ENCODE measurements at regions not wholly inside any gene's neighbourhood (a gene's known extent, or its start where the extent isn't known, plus 50 kb on each side); places are given as distances from the start of the nearest gene placed in this dataset.

GRCh38 chrX:22360129-22360528 is 87.4 kb downstream of the CBLL2 start:
- H3K27me3 ChIP-seq: no peaks in the 10 kb centered on the region
- H3K27ac ChIP-seq: no peak overlapping the region
- intact Hi-C loops (cut with DNase I): no loop called here
- no peak for DNase-seq
- no peaks in the 10 kb centered on the region for H3K36me3 ChIP-seq (replicated peaks in 1 of 2)
- H3K4me1 ChIP-seq (replicated peaks in 1 of 2): no peaks in the 10 kb centered on the region
- TF ChIP-seq POLR2A (IDR thresholded peaks at IDR 0.05) (no peak), CTCF (IDR thresholded peaks at IDR 0.05) (no peak)
- no peaks in the 10 kb centered on the region for H3K9me3 ChIP-seq (replicated peaks in 1 of 3)
- H3K4me3 ChIP-seq: no peak overlapping the region
- WGBS, 4 donors: 77 to 90% (median 83%) methylated on average over 3 of the region's 3 CpGs

GRCh38 chrX:22365460-22365859 is 92.7 kb downstream of the CBLL2 start:
- intact Hi-C loops (cut with DNase I): no loop called here
- no peak overlapping the region for H3K4me3 ChIP-seq
- H3K27ac ChIP-seq: no peak overlapping the region
- no peaks in the 10 kb centered on the region for H3K9me3 ChIP-seq (replicated peaks in 1 of 3)
- WGBS, 4 donors: 68 to 88% (median 75%) methylated on average over 3 of the region's 3 CpGs
- H3K36me3 ChIP-seq (replicated peaks in 1 of 2): no peaks in the 10 kb centered on the region
- DNase-seq: no peak
- no peak for TF ChIP-seq POLR2A (IDR thresholded peaks at IDR 0.05)
- no peak for TF ChIP-seq CTCF (IDR thresholded peaks at IDR 0.05)
- no peaks in the 10 kb centered on the region for H3K27me3 ChIP-seq
- H3K4me1 ChIP-seq (replicated peaks in 1 of 2): no peaks in the 10 kb centered on the region

- WGBS, 4 donors: 88 to 100% (median 96%) methylated on average over 1 of the region's 1 CpG
- intact Hi-C loops (cut with DNase I): no loop called here
- no peak overlapping the region for H3K27ac ChIP-seq
- H3K36me3 ChIP-seq (replicated peaks in 1 of 2): no peaks in the 10 kb centered on the region
- no peaks in the 10 kb centered on the region for H3K9me3 ChIP-seq (replicated peaks in 1 of 3)
- H3K4me1 ChIP-seq (replicated peaks in 1 of 2): no peaks in the 10 kb centered on the region
- no peaks in the 10 kb centered on the region for H3K27me3 ChIP-seq
- no peak for DNase-seq
- TF ChIP-seq CTCF (IDR thresholded peaks at IDR 0.05) (no peak), POLR2A (IDR thresholded peaks at IDR 0.05) (no peak)
- no peak overlapping the region for H3K4me3 ChIP-seq
Observed at GRCh38 chrX:22366166-22366702, 93.5 kb downstream of the CBLL2 start.

- WGBS, 4 donors: 34 to 50% (median 47%) methylated on average over 4 of the region's 4 CpGs
- H3K27ac ChIP-seq: no peak overlapping the region
- no peaks in the 10 kb centered on the region for H3K4me1 ChIP-seq (replicated peaks in 1 of 2)
- H3K4me3 ChIP-seq: no peak overlapping the region
- DNase-seq: no peak
- no peaks in the 10 kb centered on the region for H3K36me3 ChIP-seq (replicated peaks in 1 of 2)
- intact Hi-C loops (cut with DNase I): no loop called here
- no peak for TF ChIP-seq POLR2A (IDR thresholded peaks at IDR 0.05)
- TF ChIP-seq CTCF (IDR thresholded peaks at IDR 0.05): no peak
- no peaks in the 10 kb centered on the region for H3K27me3 ChIP-seq
- no peaks in the 10 kb centered on the region for H3K9me3 ChIP-seq (replicated peaks in 1 of 3)
Observed at GRCh38 chrX:22366906-22367305, 94.2 kb downstream of the CBLL2 start.

Measured in adrenal gland (tissue), 9 donors.